ENCODE measurements at regions not wholly inside any gene's neighbourhood (a gene's known extent, or its start where the extent isn't known, plus 50 kb on each side); places are given as distances from the start of the nearest gene placed in this dataset.

GRCh38 chr13:53473397-53473796 is 444.8 kb downstream of the OLFM4 start:
- no peak for TF ChIP-seq CTCF (IDR thresholded peaks at IDR 0.05)
- no peak for TF ChIP-seq POLR2A (IDR thresholded peaks at IDR 0.05)

Measured in tibial nerve (tissue), 3 donors.